Suprapubic skin (tissue), 4 donors: ENCODE measurements at regions not wholly inside any gene's neighbourhood (a gene's known extent, or its start where the extent isn't known, plus 50 kb on each side); places are given as distances from the start of the nearest gene placed in this dataset.

Experiments used
- DNase-seq, 2 donors: peaks; one replicate each; pipeline ENCODE4 v3.0.0-alpha.2; 2019; ENCODE audit warnings: low spot score in 2 of 2
- H3K27ac ChIP-seq: fragments of 200-600 bp; sonication (generic); one replicate; pipeline ENCODE4 v1.5.1; 2019
- H3K27me3 ChIP-seq: fragments of 200-600 bp; sonication (generic); one replicate; pipeline ENCODE4 v1.5.1; 2019
- H3K36me3 ChIP-seq: fragments of 200-600 bp; sonication (generic); one replicate; pipeline ENCODE4 v1.5.1; 2019
- H3K4me1 ChIP-seq: fragments of 200-600 bp; sonication (generic); one replicate; pipeline ENCODE4 v1.5.1; 2019
- H3K4me3 ChIP-seq: fragments of 200-600 bp; sonication (generic); one replicate; pipeline ENCODE4 v1.5.1; 2019; ENCODE audit warnings: mild to moderate bottlenecking
- H3K9me3 ChIP-seq: fragments of 200-600 bp; sonication (generic); one replicate; pipeline ENCODE4 v1.5.1; 2019
- CTCF ChIP-seq, 2 donors: fragments of 200-600 bp in 1 of 2; fragments of 450-650 bp in 1 of 2; sonication (generic) in 1 of 2; IDR thresholded peaks; one replicate each; pipeline ENCODE4 v1.5.1; 2016 to 2019; ENCODE audit warnings: antibody characterized with exemption in 2 of 2, mild to moderate bottlenecking in 1 of 2, moderate library complexity in 1 of 2
- EP300 ChIP-seq: sonication (generic); formaldehyde crosslinking; IDR thresholded peaks from one replicate; pipeline ENCODE4 v1.6.1; 2017; ENCODE audit warnings: antibody characterized with exemption
- POLR2A ChIP-seq, 2 donors: fragments of 450-650 bp; IDR thresholded peaks; one replicate each; pipeline ENCODE4 v1.6.1; 2017; ENCODE audit warnings: antibody characterized with exemption in 2 of 2, mild to moderate bottlenecking in 2 of 2, moderate library complexity in 2 of 2
- POLR2AphosphoS5 ChIP-seq, 3 donors: sonication (generic); formaldehyde crosslinking; IDR thresholded peaks; one replicate each; pipeline ENCODE4 v1.6.1; 2017; ENCODE audit warnings: antibody characterized with exemption in 3 of 3
- WGBS: methylation state at CpG from one replicate; pipeline ENCODE4 v1.1.5; 2018; 5-methylcytosine and 5-hydroxymethylcytosine counted together

- Histone ChIP-seq H3K9me3 (no peaks in the 10 kb centered on the region), H3K4me1 (no peaks in the 10 kb centered on the region), H3K4me3 (no peak overlapping the region), H3K27me3 (no peaks in the 10 kb centered on the region), H3K36me3 (no peaks in the 10 kb centered on the region), H3K27ac (no peak overlapping the region)
- TF ChIP-seq CTCF (IDR thresholded peaks at IDR 0.05) (no peak), POLR2A (IDR thresholded peaks at IDR 0.05) (no peak), POLR2AphosphoS5 (IDR thresholded peaks at IDR 0.05) (no peak), EP300 (no peak)
- DNase-seq = no peak
- WGBS = 76% methylated on average over 4 of the region's 4 CpGs
Observed at GRCh38 chr1:221025956-221026355, 146.7 kb downstream of the HLX start.

GRCh38 chr1:221029981-221030649 is 150.9 kb downstream of the HLX start:
- WGBS = 60% methylated on average over 5 of the region's 5 CpGs
- no peak for DNase-seq

GRCh38 chr1:221030990-221031389 is 151.7 kb downstream of the HLX start:
- Histone ChIP-seq H3K9me3 (no peaks in the 10 kb centered on the region), H3K27me3 (no peaks in the 10 kb centered on the region), H3K4me1 (peaks cover 8% of the 10 kb centered on the region), H3K27ac (no peak overlapping the region), H3K4me3 (no peak overlapping the region), H3K36me3 (no peaks in the 10 kb centered on the region)
- 76% methylated on average over 3 of the region's 3 CpGs for WGBS
- TF ChIP-seq EP300 (no peak), CTCF (IDR thresholded peaks at IDR 0.05) (no peak)
- DNase-seq = no peak

More at GRCh38 chr1:221029981-221030649, 150.9 kb downstream of the HLX start:
- TF ChIP-seq POLR2AphosphoS5 (IDR thresholded peaks at IDR 0.05) (no peak), POLR2A (IDR thresholded peaks at IDR 0.05) (no peak), EP300 (no peak), CTCF (IDR thresholded peaks at IDR 0.05) (no peak)
- H3K4me3 ChIP-seq = no peak overlapping the region
- H3K36me3 ChIP-seq = no peaks in the 10 kb centered on the region
- H3K9me3 ChIP-seq = no peaks in the 10 kb centered on the region
- peaks cover 8% of the 10 kb centered on the region for H3K4me1 ChIP-seq
- no peak overlapping the region for H3K27ac ChIP-seq
- no peaks in the 10 kb centered on the region for H3K27me3 ChIP-seq

- WGBS = 92% methylated on average over 3 of the region's 3 CpGs
- H3K27ac ChIP-seq = no peak overlapping the region
- no peak overlapping the region for H3K4me3 ChIP-seq
- no peaks in the 10 kb centered on the region for H3K9me3 ChIP-seq
- DNase-seq = no peak
- peaks cover 8% of the 10 kb centered on the region for H3K4me1 ChIP-seq
- TF ChIP-seq POLR2AphosphoS5 (IDR thresholded peaks at IDR 0.05) = no peak
- no peak for TF ChIP-seq EP300
- TF ChIP-seq CTCF (IDR thresholded peaks at IDR 0.05) = no peak
- no peaks in the 10 kb centered on the region for H3K27me3 ChIP-seq
- no peaks in the 10 kb centered on the region for H3K36me3 ChIP-seq
Observed at GRCh38 chr1:221031458-221032203, 152.4 kb downstream of the HLX start.

- no peak for TF ChIP-seq EP300
- no peak for TF ChIP-seq CTCF (IDR thresholded peaks at IDR 0.05)
- no peak for TF ChIP-seq POLR2A (IDR thresholded peaks at IDR 0.05)
- no peak for TF ChIP-seq POLR2AphosphoS5 (IDR thresholded peaks at IDR 0.05)
- Histone ChIP-seq H3K27ac (no peak overlapping the region), H3K9me3 (no peaks in the 10 kb centered on the region), H3K4me1 (peaks cover 8% of the 10 kb centered on the region), H3K27me3 (no peaks in the 10 kb centered on the region), H3K36me3 (no peaks in the 10 kb centered on the region), H3K4me3 (no peak overlapping the region)
- DNase-seq = no peak
Observed at GRCh38 chr1:221032204-221032585, 153.0 kb downstream of the HLX start.
